GM20000 (cell line): ENCODE measurements at regions not wholly inside any gene's neighbourhood (a gene's known extent, or its start where the extent isn't known, plus 50 kb on each side); places are given as distances from the start of the nearest gene placed in this dataset.

Experiments used
- DNase-seq: peaks from one replicate; pipeline ENCODE4 v3.0.0; 2012; ENCODE audit warnings: low spot score
- CTCF ChIP-seq: IDR thresholded peaks from 2 replicates; pipeline ENCODE4 v1.5.1; 2012; ENCODE audit warnings: mild to moderate bottlenecking, control low read depth; ENCODE audit errors: extremely low read depth, missing control alignments

- TF ChIP-seq CTCF = no peak
- DNase-seq = no peak
These were observed 138.0 kb upstream of the NOVA1 start for GRCh38 chr14:26735811-26736210.

GRCh38 chr14:26738571-26738970 is 140.7 kb upstream of the NOVA1 start:
- no peak for DNase-seq
- no peak for TF ChIP-seq CTCF

- no peak for TF ChIP-seq CTCF
- no peak for DNase-seq
These were observed 143.9 kb upstream of the NOVA1 start for GRCh38 chr14:26741711-26742212.

GRCh38 chr14:26743284-26743683 is 145.5 kb upstream of the NOVA1 start:
- DNase-seq = no peak
- no peak for TF ChIP-seq CTCF

- DNase-seq = no peak
- TF ChIP-seq CTCF = no peak
These were observed 147.1 kb upstream of the NOVA1 start for GRCh38 chr14:26744903-26745302.

GRCh38 chr14:26761532-26761931 is 163.7 kb upstream of the NOVA1 start:
- no peak for TF ChIP-seq CTCF
- DNase-seq = no peak

GRCh38 chr14:26765301-26765700 is 167.5 kb upstream of the NOVA1 start:
- DNase-seq = no peak
- no peak for TF ChIP-seq CTCF
